ENCODE measurements at regions not wholly inside any gene's neighbourhood (a gene's known extent, or its start where the extent isn't known, plus 50 kb on each side); places are given as distances from the start of the nearest gene placed in this dataset.

DNA sequence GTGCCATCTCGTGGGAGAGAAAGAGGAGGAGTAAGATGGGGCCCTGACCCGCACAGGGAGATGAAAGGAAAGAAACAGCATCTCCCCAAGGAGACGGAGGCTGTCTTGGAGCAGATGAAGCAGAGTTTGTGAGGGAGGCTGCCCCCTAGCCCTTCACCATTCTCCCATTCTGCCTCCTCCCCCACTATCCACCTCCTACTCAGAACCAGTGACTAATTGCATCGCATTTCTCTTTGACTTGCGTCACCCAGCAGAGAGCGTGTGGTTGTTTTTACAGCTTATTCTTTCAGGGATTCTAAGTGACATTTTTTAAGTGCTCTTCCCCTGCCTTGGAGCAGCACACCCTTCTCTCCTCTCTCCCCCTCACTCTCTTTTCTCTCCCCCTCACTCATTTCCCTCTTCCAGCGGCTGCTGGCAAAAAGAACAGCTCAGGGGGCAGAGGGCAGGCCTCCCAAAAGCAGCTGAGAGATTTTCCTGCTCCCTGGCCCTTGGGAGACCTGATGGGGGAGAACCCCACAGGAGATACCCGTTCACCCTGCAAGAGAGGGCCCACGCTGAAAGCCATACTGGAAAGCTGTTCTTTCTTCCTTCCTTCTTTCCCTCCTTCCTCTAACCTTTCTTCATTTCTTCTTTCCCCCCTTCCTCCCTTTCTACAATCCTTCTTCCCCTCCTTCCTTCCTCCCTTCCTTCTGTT is 91.8 kb downstream of the MRPL46 start:
- Histone ChIP-seq H3K27me3 (ENCODE audit: insufficient read depth) (no peaks in the 10 kb centered on the region), H3K9me3 (no peaks in the 10 kb centered on the region), H3K9me2 (no peaks in the 10 kb centered on the region), H3F3A (replicated peaks; ENCODE audit: insufficient read depth) (no peaks in the 10 kb centered on the region), H4K20me1 (ENCODE audit: insufficient read depth) (no peaks in the 10 kb centered on the region), H3K9ac (no peak overlapping the region), H2AFZ (ENCODE audit: low read depth) (no peak overlapping the region), H3K27ac (ENCODE audit: low read depth in 2 of 2, low read length in 1 of 2) (peak overlapping the region in 1 of 2 experiments; percentile 36; a peak in 1 of 4 replicates), H3K79me2 (ENCODE audit: insufficient read depth) (no peaks in the 10 kb centered on the region), H3K36me3 (replicated peaks in 1 of 2; ENCODE audit: control insufficient read depth in 1 of 2, insufficient read depth in 2 of 2, low read length in 1 of 2) (no peaks in the 10 kb centered on the region), H3K4me3 (ENCODE audit: low read depth in 2 of 2, low read length in 1 of 2) (no peak overlapping the region), H3K4me1 (ENCODE audit: control insufficient read depth in 1 of 2, insufficient read depth in 2 of 2, low read depth in 1 of 2, low read length in 1 of 2) (no peaks in the 10 kb centered on the region), H3K4me2 (no peak overlapping the region)
- DNase-seq, result no peak
- 27% methylated on average over 9 of the region's 9 CpGs for WGBS (ENCODE audit: low lambda C conversion rate)
- no peak for TF ChIP-seq RXRA (IDR thresholded peaks at IDR 0.05; ENCODE audit: borderline replicate concordance, low read depth)
- no peak for TF ChIP-seq RFX5 (IDR thresholded peaks at IDR 0.05; ENCODE audit: low read length)
- TF ChIP-seq, protein P1, sequence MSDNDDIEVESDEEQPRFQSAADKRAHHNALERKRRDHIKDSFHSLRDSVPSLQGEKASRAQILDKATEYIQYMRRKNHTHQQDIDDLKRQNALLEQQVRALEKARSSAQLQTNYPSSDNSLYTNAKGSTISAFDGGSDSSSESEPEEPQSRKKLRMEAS (IDR thresholded peaks at IDR 0.05; ENCODE audit: low read depth), result no peak
- no peak for TF ChIP-seq GATA2 (CRISPR knock-in tag; IDR thresholded peaks at IDR 0.05)
- no peak for TF ChIP-seq ELF1 (IDR thresholded peaks at IDR 0.05)
- TF ChIP-seq, protein P2, sequence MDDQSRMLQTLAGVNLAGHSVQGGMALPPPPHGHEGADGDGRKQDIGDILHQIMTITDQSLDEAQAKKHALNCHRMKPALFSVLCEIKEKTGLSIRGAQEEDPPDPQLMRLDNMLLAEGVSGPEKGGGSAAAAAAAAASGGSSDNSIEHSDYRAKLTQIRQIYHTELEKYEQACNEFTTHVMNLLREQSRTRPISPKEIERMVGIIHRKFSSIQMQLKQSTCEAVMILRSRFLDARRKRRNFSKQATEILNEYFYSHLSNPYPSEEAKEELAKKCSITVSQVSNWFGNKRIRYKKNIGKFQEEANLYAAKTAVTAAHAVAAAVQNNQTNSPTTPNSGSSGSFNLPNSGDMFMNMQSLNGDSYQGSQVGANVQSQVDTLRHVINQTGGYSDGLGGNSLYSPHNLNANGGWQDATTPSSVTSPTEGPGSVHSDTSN (IDR thresholded peaks at IDR 0.05), result no peak
- no peak for TF ChIP-seq FOSL2 (IDR thresholded peaks at IDR 0.05; ENCODE audit: borderline replicate concordance, low read depth)
- TF ChIP-seq, protein P3, sequence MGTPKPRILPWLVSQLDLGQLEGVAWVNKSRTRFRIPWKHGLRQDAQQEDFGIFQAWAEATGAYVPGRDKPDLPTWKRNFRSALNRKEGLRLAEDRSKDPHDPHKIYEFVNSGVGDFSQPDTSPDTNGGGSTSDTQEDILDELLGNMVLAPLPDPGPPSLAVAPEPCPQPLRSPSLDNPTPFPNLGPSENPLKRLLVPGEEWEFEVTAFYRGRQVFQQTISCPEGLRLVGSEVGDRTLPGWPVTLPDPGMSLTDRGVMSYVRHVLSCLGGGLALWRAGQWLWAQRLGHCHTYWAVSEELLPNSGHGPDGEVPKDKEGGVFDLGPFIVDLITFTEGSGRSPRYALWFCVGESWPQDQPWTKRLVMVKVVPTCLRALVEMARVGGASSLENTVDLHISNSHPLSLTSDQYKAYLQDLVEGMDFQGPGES (IDR thresholded peaks at IDR 0.05; ENCODE audit: low read depth, low read length), result no peak
- TF ChIP-seq, protein P4, sequence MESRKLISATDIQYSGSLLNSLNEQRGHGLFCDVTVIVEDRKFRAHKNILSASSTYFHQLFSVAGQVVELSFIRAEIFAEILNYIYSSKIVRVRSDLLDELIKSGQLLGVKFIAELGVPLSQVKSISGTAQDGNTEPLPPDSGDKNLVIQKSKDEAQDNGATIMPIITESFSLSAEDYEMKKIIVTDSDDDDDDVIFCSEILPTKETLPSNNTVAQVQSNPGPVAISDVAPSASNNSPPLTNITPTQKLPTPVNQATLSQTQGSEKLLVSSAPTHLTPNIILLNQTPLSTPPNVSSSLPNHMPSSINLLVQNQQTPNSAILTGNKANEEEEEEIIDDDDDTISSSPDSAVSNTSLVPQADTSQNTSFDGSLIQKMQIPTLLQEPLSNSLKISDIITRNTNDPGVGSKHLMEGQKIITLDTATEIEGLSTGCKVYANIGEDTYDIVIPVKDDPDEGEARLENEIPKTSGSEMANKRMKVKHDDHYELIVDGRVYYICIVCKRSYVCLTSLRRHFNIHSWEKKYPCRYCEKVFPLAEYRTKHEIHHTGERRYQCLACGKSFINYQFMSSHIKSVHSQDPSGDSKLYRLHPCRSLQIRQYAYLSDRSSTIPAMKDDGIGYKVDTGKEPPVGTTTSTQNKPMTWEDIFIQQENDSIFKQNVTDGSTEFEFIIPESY (IDR thresholded peaks at IDR 0.05; ENCODE audit: borderline replicate concordance, low read depth), result no peak
- POLR2A ChIA-PET, result no interaction called here
- CTCF ChIA-PET, result interaction anchor here (0.8 to 1.0 kb wide), 2 partner anchors 20 to 29 kb away, joined by 3 read pairs; no protein-coding TSS in a partner anchor

DNA sequence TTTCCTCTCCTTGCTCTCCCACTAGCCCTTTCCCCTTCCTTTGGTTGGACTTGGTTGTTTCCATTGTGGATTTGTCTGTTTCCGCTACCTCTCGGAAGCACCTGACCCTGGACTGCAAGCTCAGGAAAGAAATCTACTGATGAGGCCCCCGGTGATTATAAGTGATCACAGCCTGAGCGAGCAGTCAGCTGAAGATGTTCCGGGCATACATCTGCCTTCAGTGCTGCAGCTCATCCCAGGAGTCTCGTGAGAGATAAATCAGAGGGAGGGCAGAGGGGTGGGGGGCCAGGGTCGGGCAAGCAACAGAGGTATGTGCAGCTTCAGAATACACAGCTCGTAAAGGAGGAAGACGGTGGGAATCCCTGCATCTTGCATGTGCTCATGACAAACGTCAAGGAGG is 102.1 kb downstream of the MRPL46 start:
- WGBS (ENCODE audit: low lambda C conversion rate), result 28% methylated on average over 10 of the region's 10 CpGs
- Histone ChIP-seq H3K9me3 (no peaks in the 10 kb centered on the region), H2AFZ (ENCODE audit: low read depth) (no peak overlapping the region), H3K79me2 (ENCODE audit: insufficient read depth) (no peaks in the 10 kb centered on the region), H3F3A (replicated peaks; ENCODE audit: insufficient read depth) (no peaks in the 10 kb centered on the region), H3K9ac (no peak overlapping the region), H4K20me1 (ENCODE audit: insufficient read depth) (no peaks in the 10 kb centered on the region), H3K27me3 (ENCODE audit: insufficient read depth) (no peaks in the 10 kb centered on the region), H3K36me3 (replicated peaks in 1 of 2; ENCODE audit: control insufficient read depth in 1 of 2, insufficient read depth in 2 of 2, low read length in 1 of 2) (no peaks in the 10 kb centered on the region), H3K27ac (ENCODE audit: low read depth in 2 of 2, low read length in 1 of 2) (no peak overlapping the region), H3K9me2 (no peaks in the 10 kb centered on the region), H3K4me1 (ENCODE audit: control insufficient read depth in 1 of 2, insufficient read depth in 2 of 2, low read depth in 1 of 2, low read length in 1 of 2) (no peaks in the 10 kb centered on the region), H3K4me3 (ENCODE audit: low read depth in 2 of 2, low read length in 1 of 2) (no peak overlapping the region), H3K4me2 (no peak overlapping the region)
- no peak for DNase-seq
- ChIA-PET POLR2A (no interaction called here), CTCF (no interaction called here)
- TF ChIP-seq RXRA (IDR thresholded peaks at IDR 0.05; ENCODE audit: borderline replicate concordance, low read depth), result no peak
- TF ChIP-seq GATA2 (CRISPR knock-in tag; IDR thresholded peaks at IDR 0.05), result no peak
- TF ChIP-seq JUND (IDR thresholded peaks at IDR 0.05), result no peak
- TF ChIP-seq EP300 (IDR thresholded peaks at IDR 0.05; ENCODE audit: borderline replicate concordance in 1 of 2, low read depth in 1 of 2, low read length in 1 of 2), result no peak
- no peak for TF ChIP-seq RAD21 (IDR thresholded peaks at IDR 0.05; ENCODE audit: low read length)
- TF ChIP-seq, protein P5, sequence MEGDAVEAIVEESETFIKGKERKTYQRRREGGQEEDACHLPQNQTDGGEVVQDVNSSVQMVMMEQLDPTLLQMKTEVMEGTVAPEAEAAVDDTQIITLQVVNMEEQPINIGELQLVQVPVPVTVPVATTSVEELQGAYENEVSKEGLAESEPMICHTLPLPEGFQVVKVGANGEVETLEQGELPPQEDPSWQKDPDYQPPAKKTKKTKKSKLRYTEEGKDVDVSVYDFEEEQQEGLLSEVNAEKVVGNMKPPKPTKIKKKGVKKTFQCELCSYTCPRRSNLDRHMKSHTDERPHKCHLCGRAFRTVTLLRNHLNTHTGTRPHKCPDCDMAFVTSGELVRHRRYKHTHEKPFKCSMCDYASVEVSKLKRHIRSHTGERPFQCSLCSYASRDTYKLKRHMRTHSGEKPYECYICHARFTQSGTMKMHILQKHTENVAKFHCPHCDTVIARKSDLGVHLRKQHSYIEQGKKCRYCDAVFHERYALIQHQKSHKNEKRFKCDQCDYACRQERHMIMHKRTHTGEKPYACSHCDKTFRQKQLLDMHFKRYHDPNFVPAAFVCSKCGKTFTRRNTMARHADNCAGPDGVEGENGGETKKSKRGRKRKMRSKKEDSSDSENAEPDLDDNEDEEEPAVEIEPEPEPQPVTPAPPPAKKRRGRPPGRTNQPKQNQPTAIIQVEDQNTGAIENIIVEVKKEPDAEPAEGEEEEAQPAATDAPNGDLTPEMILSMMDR (IDR thresholded peaks at IDR 0.05), result no peak
- TF ChIP-seq NFIC (IDR thresholded peaks at IDR 0.05; ENCODE audit: borderline replicate concordance), result no peak
- no peak for TF ChIP-seq TAF1 (IDR thresholded peaks at IDR 0.05; ENCODE audit: borderline replicate concordance, low read depth, low read length)
- TF ChIP-seq NRF1 (IDR thresholded peaks at IDR 0.05; ENCODE audit: low read depth, low read length), result no peak
- no peak for TF ChIP-seq TEAD4 (IDR thresholded peaks at IDR 0.05; ENCODE audit: borderline replicate concordance, insufficient read depth)
- TF ChIP-seq, protein P4 (IDR thresholded peaks at IDR 0.05; ENCODE audit: borderline replicate concordance, low read depth), result no peak
- TF ChIP-seq GABPA (IDR thresholded peaks at IDR 0.05; ENCODE audit: low read depth), result no peak
- no peak for TF ChIP-seq MXI1 (IDR thresholded peaks at IDR 0.05; ENCODE audit: low read depth, low read length)

All from SK-N-SH (cell line).